GM21528 (cell line): ENCODE measurements at regions not wholly inside any gene's neighbourhood (a gene's known extent, or its start where the extent isn't known, plus 50 kb on each side); places are given as distances from the start of the nearest gene placed in this dataset.

Experiments used
- ATAC-seq: cut with Tn5 transposase; IDR thresholded peaks from one replicate; pipeline ENCODE4 v1.9.1; 2021; ENCODE audit warnings: mild to moderate bottlenecking, moderate library complexity; ENCODE audit not compliant: unreplicated experiment, low FRiP score

- no peak for ATAC-seq
Measured at GRCh38 chr6:132868057-132868456, 53.7 kb downstream of the RPS12 start.

- ATAC-seq = peak; percentile 100
Measured at GRCh38 chr6:132872923-132873322, 58.6 kb downstream of the RPS12 start.

- ATAC-seq = no peak
Measured at GRCh38 chr6:132877003-132877402, 62.6 kb downstream of the RPS12 start.

GRCh38 chr6:132887204-132887603 lies 72.8 kb downstream of the RPS12 start:
- no peak for ATAC-seq

GRCh38 chr6:132888701-132889100 lies 74.3 kb downstream of the RPS12 start:
- no peak for ATAC-seq

- ATAC-seq = no peak
Measured at GRCh38 chr6:132892929-132893771, 78.8 kb downstream of the RPS12 start.

GRCh38 chr6:132893772-132894490 lies 79.6 kb downstream of the RPS12 start:
- ATAC-seq = no peak

GRCh38 chr6:132898376-132898775 lies 84.0 kb downstream of the RPS12 start:
- no peak for ATAC-seq

- ATAC-seq = no peak
Measured at GRCh38 chr6:132900849-132901248, 86.5 kb downstream of the RPS12 start.

GRCh38 chr6:132902901-132903300 lies 88.5 kb downstream of the RPS12 start:
- no peak for ATAC-seq

GRCh38 chr6:132907231-132907630 lies 92.9 kb downstream of the RPS12 start:
- no peak for ATAC-seq

- no peak for ATAC-seq
Measured at GRCh38 chr6:132907914-132908313, 93.5 kb downstream of the RPS12 start.

- no peak for ATAC-seq
Measured at GRCh38 chr6:132909742-132910141, 95.4 kb downstream of the RPS12 start.

- ATAC-seq = no peak
Measured at GRCh38 chr6:132910759-132911158, 96.4 kb downstream of the RPS12 start.

GRCh38 chr6:132919045-132919860 lies 104.9 kb downstream of the RPS12 start:
- ATAC-seq = no peak

GRCh38 chr6:132927713-132928112 lies 113.3 kb downstream of the RPS12 start:
- no peak for ATAC-seq

- ATAC-seq = no peak
Measured at GRCh38 chr6:132929141-132929540, 114.8 kb downstream of the RPS12 start.

GRCh38 chr6:132931313-132931712 lies 116.9 kb downstream of the RPS12 start:
- ATAC-seq = no peak

GRCh38 chr6:132931936-132932514 lies 117.7 kb downstream of the RPS12 start:
- no peak for ATAC-seq

GRCh38 chr6:132932588-132932987 lies 118.2 kb downstream of the RPS12 start:
- ATAC-seq = no peak

GRCh38 chr6:132933090-132933489 lies 118.7 kb downstream of the RPS12 start:
- ATAC-seq = no peak
